GM18870 (cell line): ENCODE measurements at regions not wholly inside any gene's neighbourhood (a gene's known extent, or its start where the extent isn't known, plus 50 kb on each side); places are given as distances from the start of the nearest gene placed in this dataset.
"Not testable (repeated sequence)": the region's sequence is repeated elsewhere in the genome, so short reads cannot be mapped to it uniquely, and the experiment has no call there.

Experiments
- ATAC-seq: cut with Tn5 transposase; IDR thresholded peaks from one replicate; pipeline ENCODE4 v1.9.1; 2021; ENCODE audit warnings: moderate library complexity; ENCODE audit not compliant: unreplicated experiment

DNA sequence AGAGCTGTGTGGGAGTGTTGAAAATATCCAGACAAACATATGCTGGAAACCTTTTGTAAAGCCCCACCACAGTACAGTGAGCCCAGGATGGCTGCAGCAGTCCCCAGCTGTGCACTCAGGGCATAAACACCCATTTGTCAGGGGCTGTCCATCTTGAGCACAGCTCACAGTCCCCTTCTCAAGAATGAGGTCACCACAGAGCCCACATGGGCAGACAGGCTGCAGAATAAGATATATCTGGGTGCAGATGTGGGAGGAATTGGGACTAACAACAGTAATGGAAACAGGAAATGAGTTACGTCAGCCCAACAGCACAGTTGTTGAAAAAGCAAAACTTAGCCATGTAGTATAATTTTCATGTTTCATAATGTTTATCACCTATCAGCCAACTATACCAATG is 219.6 kb downstream of the ETAA1 start:
- ATAC-seq: peak; percentile 82

DNA sequence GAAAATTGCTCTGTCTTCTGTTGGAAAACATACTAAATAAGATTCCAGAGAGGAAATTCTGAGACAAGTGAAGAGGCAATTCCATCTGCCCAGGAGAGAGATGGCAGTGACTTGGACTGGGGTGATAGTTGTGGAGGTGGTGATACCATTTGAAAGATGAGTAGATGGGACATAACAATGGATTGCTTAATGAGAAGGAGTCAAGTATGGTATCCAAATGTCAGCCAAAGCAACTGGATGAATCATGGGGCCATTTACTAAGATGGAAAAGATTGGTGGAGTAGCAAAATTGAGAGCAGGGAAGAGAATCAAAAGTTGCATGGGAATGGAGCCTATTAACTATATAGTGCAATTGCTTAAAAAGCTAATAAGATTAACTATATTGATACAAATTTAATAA is 222.1 kb downstream of the ETAA1 start:
- ATAC-seq: no peak

DNA sequence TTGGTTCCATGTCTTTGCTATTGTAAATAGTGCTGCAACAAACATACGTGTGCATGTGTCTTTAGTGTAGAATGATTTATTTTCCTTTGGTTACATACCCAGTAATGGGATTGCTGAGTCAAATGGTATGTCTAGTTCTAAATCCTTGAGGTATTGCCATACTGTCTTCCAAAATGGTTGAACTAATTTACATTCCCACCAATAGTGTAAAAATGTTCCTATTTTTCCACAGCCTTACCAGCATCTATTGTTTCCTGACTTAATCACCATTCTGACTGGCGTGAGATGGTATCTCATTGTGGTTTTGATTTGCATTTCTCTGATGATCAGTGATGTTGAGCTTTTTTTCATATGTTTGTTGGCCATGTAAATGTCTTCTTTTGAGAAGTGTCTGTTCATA is 226.6 kb downstream of the ETAA1 start:
- not testable (repeated sequence) for ATAC-seq

DNA sequence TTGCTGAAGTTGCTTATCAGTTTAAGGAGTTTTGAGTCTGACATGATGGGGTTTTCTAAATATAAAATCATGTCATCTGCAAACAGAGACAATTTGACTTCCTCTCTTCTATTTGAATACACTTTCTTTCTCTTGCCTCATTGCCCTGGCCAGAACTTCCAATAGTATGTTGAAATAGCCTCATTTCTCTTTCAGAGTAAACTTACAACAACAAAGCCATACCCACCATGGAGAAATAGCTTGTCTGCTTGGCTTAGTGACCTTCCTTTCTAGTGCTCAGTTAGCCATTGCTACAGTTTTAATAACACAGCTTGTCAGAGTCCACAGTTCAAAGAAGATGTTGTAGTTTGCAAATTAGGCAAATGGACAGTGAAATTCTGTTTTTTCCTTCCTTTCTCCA is 228.0 kb downstream of the ETAA1 start:
- no peak for ATAC-seq

DNA sequence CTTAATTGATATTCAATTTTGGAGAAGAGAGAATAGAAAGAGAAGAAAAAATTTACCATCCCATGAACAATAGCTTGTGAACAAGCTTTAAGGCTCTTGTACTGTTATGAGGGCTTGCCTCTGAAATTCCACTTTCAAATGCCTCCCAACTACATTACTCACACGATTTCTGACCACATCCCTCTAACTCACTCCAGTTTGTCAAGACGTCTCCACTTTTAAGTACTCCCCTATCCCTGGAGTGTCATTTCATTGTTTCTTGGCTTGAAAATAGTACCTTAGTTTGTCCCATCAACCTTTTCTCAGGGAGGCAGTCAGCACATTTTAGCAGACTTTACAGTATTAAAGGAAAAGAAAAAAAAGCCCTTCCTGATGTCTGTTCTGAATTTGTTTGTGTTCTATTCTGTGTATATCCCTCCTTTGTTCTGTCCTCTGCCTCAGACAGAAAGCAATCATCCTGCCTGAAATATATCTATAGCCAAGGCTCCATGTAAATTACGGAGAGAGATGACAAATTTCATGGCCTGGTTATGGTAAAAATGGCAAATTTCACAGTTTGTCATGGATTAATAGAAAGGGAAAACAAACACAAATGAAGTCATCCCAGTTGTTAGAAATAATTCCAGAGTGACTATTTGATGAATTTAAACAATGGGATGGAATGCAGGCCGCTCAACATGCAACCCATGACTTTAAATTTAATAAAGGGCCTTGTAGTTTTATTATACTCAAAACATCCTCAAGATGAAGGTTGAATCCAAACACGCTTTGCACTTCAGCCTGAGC is 228.8 kb downstream of the ETAA1 start:
- no peak for ATAC-seq

DNA sequence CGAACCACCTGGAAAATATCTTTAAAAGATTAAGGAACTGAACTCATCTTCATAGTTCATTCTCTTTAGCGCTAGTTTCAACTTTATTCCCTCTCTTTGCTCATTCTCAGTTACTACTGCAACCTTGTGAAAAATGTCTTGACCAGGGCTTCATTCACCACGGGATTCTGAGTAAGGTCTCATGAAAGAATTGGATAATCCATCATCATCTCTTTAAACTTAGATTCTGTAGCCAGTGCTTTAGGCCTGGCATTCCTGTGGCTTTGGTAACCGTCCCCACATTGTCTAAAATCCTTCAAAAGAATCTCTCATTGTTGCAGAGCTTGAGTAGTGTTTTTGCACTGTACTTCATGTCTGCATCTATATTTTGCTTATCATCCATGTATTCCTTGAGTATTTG is 229.5 kb downstream of the ETAA1 start:
- ATAC-seq: no peak

DNA sequence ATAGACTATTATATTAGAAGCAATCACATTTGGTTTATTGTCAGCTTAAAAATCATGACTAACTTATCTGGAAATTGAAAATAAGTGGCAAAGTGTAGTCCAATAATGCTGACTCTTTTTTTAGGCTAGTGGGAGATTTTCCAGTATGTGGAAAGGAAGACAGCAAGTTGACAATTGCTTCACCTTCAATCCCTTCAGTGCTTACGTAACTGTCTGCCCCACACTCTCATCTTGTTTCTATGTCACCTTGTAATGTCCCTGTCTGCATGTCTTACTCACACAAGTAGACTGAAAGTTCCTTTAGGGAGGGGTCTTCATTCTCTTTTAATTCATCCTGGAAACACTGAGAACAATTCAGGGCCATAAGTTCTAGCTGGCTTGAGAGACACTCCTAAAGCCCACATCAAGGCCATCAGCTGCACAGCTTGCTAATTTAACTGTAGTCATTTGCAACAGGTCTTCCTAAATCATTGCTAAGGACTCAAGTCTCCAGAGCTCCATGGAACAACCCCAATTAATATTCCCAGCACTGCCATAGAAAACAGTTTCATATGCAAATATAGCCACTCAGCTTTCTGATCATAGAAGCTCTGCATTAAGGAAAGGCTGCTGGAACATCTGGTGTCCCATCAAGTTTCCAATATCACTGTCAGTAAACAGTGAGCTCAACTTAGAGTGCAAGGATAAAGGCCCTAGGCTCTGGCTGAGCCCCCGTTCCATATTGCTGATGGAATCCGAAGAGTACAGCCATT is 230.5 kb downstream of the ETAA1 start:
- ATAC-seq: no peak

DNA sequence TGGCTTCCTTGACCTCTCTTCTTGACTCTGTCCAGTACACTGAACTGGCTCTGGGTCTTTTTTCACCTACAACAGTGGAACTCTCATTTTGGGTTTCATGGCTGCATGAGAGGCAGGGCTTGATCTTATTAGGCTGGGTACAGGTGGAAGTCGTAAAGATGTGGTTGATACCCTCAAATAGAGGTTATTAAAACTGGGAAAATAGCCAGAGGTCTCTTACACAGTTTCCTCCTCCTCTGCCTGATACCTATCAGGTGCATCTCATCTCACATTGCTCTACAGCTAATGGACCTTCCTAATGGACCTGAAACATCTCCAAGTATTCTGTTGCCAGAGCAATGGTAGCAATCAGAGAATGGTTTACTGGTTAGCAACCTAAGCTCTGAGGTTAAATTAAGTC is 231.8 kb downstream of the ETAA1 start:
- ATAC-seq: no peak

DNA sequence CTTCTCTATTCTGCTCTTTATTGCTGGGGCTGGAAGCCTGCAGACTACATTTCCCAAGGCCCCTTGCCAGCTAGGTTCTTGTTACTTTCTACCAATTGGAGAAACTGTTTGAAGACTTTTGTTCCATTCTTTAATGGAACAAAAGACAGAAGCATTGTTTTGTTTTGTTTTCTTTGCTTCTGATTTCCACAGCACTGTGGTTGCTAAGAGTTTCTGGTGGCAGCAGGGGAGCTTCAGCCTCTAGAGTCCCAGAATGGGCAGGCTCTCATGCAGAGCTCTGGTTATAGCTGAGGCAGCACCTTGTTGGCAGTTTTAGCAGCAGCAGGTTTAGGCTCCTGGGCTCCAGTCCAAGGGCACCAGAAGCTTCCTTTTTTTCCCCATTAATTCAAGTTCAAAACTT is 234.3 kb downstream of the ETAA1 start:
- ATAC-seq: no peak

DNA sequence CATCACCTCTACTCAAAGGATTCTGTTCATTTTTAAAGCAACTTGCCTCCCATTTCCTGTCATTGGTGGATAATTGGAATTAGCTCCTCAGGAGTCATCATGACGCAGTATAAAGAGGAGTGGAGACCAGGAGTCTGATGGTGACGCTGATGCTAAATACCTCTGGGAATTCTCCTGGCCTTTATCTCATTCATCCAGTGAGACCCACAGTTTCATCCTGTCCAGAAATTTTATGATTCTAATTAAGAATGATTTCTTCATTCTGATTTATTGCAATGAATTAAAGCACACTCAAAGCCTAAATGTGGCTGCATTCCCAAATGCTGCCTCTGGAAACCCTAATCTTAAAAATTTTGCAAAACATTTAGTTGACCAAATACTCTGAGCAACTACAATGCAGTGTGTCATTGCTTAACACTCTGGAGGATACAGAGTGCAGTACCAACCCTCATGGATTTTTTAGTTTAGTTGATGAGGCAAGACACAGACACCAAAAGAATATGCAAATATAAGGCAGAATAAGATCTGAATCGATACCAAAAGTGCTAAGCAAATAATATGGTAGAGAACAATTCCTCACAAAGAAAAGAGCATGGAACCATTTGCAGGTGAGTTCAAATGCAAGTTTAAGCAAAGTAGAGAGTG is 236.2 kb downstream of the ETAA1 start:
- ATAC-seq: no peak

DNA sequence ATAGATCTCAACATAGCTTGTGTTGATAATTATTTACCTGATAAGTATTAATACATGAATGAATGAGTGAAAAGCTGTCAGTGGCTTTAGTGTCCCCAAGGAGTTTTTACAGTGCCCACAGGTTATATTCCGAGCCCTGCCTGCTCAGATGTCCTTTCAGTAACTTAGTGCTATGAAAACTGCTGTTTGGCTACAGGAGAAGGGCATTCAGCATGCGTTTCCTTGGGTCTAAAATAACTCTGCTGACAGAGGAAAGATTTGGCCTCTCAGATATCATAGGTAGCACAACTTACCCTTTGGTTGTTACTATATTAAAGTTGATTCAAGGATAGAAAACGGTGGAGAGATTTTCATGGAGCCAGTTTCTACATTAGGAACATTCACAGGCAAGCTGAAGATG is 241.0 kb downstream of the ETAA1 start:
- ATAC-seq: no peak

DNA sequence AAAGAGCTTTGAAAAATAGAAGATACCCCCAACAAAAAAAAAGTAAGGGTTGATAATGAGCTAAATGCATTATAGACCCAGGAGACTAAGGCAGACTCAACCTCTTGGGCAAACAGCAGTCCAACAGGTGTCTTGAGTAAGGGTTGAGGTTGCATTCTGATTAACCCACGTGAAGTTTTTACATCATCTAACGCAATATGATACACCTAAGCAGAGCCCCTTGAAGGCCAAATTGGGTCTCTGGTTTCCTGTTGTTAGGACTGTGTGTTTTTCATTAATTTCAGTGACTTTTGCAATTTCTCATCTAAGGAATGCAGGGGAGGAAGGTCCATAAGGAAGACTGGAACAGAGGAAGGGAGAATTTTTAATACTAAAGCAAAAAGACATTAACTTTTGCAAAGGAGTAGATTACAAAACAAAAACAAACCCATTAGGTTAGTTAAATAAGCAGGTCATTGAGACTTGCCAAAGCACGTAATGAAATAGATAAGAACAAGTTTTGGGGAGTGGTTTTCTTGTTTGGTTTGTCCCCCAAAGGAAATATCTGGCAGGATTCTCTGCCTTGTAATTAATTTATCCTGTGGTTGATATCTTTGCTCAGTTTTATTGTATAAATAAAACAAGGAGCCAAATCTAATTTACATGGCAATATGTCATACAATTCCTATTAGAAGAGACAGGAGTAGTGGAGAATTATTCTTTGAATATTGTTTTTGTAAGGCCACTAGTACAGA is 244.3 kb downstream of the ETAA1 start:
- no peak for ATAC-seq

DNA sequence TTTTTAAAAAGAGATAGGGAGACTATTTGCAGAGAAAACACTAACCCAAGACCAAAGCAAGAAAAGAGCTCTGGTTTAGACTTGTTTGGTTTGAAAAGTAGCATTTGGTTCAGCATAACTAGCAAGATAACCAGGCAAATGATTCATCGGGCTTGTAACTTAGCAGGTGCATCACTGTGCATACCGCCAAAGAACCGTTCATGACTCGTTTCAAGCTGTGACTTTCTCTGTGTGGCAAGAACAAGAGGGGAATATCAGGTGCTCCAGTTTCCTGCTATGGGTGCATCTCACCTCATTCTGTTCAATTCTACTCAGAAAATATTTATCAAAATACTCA is 244.9 kb downstream of the ETAA1 start:
- ATAC-seq: no peak

DNA sequence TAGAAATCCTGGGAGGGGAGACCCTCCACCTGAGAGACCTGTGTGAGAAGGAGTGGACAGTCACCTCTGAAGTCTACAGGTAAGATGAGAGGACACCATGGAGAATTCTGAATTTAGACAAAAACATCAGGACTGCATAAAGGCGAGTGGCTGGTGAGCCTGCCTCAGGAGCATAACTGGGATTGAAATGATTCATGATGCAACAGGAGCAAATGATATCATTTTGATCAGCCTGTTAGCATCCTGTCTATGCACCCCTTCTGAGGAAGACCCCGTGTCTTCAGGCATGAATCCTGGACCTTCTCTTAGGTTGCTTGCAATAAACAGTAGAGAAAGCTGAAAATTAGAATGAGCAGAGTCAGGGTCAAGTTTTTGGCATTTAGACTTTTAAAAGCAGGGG is 245.8 kb downstream of the ETAA1 start:
- ATAC-seq: no peak

DNA sequence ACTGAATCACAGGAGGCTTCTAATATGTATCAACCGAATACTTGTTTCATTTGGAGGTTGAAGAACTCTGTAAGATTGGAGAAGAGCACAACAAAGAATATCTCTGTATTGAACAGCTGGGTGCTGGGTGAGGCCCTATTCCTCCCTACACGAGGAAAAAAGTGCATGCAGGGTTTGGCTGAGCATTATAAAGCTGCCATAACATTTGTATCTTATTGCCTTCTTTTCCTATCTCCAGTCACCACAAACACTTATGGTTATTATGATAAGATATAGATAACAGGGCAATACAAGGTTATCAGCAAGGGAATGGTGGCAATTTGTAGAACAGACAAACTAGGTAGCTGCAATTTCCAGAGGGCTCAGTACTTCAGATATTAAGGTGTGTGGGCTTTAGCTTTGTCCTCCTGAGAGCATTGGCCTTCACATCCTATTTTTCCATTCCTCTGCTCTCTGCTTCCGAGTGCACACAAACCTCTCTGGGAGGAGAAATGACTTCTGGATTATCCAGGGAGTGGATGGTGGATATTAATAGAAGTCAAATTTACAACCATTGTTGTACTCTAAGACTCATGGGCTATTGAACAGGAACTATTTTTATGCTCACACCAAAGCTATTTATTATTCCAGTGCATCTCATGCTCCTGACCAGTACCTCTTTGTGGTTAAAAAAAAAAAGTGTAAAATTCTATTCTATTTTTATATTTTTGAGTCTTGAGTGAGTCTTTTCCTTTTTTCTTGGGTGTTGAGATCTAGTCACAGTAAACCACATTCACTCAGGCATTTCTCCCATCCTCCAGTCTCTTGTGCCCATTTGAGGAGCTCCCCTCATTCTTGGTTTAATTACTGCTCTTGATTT is 248.4 kb downstream of the ETAA1 start:
- ATAC-seq: no peak

DNA sequence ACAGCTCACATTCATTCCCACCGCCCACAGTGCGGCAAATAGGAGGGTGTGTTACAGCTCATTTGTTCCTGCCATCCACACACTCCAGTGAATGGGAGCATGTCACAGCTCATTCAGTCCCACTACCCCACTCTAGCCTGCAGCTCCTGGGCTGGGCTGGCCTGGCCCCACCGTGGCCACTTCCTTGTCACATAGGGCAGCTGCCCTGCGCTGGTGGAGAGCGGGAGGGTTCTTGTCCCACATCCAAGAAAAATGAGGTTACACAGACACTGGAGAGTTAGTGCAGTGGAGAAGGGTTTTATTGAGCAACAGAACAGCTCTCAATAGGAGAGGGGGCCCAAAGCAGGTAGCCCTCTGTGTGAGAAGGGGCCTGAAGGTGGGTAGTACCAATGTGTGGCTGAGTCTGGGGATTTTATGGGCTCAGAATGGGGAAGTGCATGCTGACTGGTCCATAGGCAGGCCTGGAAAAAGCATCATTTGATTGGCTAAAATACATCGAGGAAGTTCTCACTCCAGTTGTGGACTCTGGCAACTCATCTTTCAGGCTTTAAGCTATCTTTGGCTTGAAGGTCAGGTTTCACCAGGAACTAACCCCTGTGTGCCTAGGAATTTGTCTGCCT is 249.7 kb downstream of the ETAA1 start:
- no peak for ATAC-seq

DNA sequence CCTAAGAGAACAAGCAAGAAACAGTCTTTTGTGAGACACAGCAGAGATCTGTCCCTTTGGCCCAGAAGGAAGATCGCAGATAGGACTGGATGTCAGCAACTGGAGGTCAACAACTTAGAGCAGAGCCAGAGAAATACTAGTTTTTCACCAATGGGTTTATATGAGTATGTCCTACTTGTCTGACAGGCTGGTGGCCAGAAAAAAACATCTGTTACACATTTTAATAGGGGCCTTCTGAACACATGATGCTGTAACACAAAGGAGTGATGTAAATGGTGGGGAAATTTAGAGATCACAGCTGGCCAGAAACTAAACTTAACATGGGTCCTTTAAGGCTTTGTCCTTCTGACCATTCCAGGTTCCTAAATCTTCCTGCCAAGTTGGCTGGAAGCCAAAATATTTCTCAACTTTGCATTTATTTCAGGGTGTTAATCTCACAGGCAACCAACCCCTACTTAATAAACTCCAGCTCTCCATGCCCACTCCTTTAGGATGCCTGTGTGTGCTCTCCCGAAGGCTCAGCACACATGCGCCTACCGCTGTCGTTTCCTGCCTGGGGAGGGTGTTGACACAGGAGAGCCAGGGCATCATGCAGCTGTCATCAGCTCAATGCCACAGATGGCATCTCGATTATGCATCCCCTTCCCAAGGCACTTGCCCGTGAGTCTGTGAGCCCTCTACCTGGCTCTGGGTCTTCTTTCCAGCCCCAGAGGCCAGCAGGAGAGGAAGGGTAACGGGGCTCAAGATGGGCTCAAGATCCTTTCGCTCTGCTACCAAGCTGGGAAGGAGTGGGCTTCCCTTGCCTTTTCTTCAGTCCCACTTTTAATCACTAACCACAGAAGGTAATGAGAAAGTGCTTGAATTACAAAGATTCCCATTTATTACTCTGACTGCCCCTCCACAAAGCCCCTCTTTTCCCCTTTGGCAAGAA is 252.5 kb downstream of the ETAA1 start:
- ATAC-seq: no peak

DNA sequence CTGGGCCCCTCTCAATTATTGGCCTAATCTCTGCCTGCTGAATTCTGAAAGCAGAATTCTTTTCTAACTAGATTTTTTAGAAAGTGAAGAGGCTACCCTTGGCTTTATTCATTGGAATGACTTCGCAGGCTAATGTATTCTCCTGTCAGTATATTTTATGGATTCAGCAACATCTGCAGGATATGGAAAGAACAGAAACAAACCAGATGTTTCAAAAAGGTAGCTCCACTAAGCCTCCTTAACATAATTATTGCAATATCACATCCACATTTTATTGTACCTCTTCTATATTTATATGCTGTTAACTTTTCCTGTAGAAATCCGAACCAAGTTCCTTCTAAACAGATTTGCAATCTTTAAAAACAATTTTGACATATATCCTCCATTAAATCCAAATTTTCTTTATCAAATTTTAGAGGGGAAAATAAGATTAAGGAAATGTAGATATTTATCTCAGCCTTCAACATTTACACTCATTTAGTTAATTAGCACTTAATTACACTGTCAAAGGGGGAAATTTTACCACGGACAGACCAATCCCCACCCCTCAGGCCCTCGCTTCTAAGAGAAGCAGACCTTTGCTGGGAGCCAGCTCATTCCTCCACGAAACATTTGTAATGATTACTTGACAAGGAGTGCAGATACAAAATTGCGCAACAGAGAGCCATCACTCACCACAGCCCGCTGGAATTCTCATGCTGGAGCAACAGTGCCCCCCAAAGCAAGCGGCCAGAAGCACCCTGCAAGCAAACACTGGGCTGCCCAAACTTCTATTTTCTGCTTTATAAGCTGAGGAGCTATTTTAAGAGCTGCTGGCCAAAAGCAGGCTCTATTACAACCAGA is 253.4 kb downstream of the ETAA1 start:
- no peak for ATAC-seq
